NCI-H82 treated with DMSO at 0.1 percent for 48 hours (cell line): ENCODE measurements at regions not wholly inside any gene's neighbourhood (a gene's known extent, or its start where the extent isn't known, plus 50 kb on each side); places are given as distances from the start of the nearest gene placed in this dataset.

Source experiments
- DNase-seq: peaks from one replicate; lab custom pipeline; 2025; ENCODE audit not compliant: unreplicated experiment; lab: John Stamatoyannopoulos, UW

DNA sequence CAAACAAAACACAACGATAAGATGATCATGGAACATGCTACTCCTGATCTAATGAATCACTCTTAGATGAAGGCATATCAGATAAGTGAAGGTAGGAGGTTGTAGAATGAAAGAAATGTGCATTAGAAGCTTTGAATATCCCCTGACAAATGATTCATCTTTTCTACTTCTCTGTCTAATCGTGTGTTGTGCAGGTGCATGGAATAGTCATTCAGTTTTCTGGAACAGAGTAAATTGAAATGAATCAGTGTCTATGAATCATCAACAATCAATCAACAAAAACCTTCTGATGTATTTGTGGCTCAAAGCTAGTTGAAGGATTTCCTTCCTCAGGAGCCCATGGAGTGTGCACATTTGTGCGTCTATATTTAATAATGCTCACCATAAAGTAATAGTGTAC is 1290.4 kb upstream of the PCDH20 start:
- DNase-seq = no peak

DNA sequence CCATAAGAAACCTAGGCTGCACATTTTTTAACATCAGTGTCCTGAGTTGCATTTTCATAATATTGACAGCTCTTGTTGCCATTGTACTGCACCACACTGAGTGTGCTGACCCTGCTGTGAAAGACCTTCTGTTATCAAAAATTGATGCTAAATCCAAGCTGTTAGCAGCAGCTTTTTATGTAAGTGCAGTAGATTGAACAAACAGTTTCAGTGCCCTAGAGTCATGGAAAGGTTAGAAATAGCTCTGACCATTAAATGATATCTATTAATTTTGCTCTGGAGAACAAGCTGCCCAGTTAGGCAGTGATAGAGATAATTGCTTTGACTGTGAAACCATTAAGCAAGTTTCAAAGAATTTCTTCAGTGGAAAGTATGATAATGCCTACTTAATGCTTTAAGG is 1289.2 kb upstream of the PCDH20 start:
- DNase-seq = no peak

DNA sequence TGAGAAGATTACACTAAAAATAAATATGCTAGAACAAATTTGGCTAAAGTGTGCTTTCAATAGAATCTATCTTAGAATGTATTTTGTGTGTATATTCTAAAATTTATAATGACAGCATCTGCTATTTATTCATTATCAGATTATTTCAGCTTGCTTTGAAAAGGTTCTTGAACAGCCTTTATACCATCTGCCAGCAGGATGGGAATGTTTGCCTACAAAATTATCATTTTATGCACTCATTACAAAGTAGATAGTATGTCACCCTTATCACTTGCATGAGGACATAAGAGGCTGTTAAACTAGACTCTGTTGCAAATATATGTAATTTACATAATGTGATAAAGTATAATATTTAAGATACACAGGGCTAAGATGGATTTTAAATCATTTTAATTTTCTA is 1286.9 kb upstream of the PCDH20 start:
- DNase-seq = no peak

DNA sequence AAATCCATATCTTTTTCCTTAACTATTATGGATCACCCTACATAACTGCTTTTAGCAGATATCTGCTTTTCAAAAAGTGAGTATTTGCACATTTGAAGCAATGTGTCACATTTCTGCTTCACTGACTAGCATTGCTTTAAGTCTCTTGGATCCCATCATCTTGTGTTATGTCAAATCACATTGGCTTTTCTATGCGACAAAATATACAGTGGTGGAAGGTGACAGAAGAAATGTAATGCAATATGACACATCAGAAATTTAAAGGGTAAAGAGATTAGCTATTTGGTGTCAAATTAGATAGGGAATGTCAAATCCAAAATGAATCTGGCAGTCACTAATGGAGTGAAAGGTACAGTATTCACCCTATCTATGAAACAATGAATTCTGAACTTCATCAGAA is 1282.1 kb upstream of the PCDH20 start:
- no peak for DNase-seq

DNA sequence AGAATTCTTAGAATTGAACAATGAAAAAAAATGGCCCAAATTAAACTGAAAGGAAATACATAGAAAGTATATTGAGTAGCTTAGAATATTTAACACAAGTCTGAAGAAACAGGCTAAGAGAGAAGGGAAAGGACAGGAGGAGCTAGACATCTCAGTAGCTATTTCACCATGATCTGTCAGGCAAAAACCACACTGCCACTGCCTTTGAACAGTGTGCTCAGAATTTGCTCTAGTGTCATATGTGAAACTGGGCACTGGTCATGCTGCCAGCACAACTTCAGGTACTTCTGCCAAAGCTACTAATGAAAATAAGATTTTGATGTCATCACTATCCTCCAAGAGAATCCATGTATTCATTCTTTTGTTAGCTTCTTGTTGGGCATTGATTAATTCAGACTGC is 1280.8 kb upstream of the PCDH20 start:
- DNase-seq = no peak

DNA sequence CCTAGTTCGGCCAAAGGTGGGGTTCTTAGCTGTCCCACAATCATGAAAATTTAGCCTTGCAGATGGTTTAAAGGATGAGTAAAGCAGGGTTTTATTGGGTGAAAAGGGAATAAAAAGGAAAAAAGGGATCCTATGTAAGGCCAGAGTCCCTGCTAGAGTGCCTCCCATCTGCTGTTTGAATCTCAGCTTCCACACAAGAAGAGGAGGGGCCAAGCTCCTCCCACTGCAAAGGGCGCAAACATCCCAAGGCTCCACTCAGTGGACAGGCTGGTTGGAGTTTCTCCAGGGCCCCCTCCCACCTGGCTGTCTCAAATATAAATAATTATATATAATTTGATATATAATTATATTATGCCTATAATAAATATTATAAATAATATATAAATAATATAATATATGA is 1272.1 kb upstream of the PCDH20 start:
- no peak for DNase-seq

DNA sequence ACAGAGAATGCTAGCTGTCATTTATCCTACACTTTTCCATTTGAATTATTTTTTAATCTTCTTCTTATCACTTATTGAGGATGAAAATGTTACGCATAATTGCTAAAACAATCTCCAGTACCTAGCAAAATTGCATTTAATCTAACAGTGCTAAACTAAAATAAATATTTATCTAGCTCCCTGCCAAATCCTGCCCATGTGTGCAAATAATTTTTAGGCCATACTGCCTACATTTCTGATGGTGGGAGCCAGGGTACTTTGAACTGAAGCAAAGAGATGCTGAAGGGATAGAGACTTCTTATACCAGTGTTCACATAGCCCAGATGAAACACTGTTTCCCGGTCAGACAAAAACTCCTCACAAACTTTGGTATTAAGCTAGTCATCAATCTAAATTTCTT is 1268.7 kb upstream of the PCDH20 start:
- no peak for DNase-seq

DNA sequence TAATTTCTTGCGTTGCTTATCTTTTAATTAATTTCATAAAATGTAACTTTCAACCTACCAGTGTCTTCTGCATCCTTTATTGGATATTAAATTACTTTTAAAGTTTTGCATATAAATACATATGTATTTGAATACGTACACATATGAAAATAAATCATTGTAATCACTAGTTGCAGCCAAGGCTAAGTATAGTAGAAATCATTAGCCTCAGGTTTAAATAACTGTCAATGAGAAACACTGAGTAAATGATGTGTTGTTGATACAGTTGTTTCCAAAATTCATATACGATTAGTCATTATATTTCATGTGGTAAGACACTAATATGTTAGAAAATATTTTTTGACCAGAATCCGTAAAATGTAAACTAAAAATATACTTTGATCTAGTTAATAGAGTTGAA is 1267.1 kb upstream of the PCDH20 start:
- DNase-seq = no peak

DNA sequence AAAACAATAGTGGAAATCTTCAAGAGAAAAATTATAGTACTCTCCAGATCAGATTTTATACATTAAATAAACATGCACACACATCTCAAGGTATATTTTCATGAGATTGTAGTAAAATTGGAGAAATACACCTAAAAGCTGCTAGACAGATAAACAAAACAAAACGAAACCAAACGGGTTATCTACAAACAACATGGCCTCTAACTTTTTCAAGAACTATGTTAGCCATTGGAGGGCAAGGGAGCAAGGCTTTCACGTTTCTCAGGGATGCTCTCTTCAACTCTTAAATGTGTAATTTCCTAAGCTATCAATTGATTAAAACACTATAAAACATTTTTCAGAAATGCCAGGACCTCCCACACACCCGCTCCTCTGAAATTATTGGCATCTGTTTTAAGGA is 1262.4 kb upstream of the PCDH20 start:
- no peak for DNase-seq

DNA sequence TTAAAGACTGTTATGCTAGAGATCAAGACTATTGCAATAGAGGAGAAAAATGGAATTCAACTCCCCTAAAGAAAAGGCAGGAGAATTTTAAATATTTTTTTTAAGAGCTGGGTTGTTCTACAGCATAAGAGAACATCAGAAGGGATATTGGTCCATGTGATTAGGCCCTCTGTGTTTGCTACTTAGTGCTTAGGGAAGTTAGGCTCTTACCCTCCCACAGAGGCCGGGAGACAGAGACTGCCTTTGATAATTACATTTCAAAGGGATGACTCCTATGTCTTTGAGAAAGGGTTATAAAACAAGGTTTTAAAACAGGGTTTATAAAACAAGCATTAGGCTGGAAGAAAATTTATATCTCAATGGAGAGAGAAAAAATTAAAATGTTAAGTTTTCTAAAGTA is 1248.1 kb upstream of the PCDH20 start:
- peak; percentile 9 for DNase-seq

DNA sequence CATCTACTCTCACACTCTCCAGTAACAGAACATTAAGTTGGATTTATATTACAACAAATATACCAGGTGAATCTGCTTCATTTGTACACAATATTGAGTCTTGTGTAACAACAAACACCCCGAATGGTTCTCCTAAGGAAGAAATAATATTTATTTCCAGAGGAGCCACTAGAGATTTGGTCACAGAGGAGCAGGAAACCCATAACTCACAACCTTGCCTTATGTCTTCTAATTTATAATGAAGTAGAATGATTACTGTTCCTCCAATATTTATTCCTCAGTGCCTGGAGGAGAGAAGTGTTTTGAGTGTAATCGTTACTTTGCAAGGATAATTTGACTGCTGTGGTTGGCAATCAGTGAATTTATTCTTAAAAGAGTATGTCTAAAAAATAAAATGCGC is 1243.7 kb upstream of the PCDH20 start:
- DNase-seq = no peak

DNA sequence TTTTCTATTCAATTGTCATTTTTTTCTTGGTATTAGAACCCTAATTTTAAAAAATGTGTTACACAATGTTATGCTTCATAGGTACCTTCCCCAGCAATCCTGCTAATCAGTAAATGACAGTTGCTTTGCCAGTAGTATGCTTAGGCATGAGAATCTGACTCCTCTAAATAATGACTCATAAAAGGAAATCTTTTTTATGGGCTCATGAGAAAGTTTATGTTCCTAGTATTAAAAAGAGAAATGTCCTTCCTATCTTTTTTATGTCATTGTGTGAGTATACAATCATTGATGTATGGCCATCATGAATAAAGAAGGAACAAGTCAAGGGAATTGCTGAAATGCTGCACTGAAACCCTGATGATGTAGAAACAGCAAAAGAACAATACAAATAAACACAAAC is 1237.7 kb upstream of the PCDH20 start:
- no peak for DNase-seq

DNA sequence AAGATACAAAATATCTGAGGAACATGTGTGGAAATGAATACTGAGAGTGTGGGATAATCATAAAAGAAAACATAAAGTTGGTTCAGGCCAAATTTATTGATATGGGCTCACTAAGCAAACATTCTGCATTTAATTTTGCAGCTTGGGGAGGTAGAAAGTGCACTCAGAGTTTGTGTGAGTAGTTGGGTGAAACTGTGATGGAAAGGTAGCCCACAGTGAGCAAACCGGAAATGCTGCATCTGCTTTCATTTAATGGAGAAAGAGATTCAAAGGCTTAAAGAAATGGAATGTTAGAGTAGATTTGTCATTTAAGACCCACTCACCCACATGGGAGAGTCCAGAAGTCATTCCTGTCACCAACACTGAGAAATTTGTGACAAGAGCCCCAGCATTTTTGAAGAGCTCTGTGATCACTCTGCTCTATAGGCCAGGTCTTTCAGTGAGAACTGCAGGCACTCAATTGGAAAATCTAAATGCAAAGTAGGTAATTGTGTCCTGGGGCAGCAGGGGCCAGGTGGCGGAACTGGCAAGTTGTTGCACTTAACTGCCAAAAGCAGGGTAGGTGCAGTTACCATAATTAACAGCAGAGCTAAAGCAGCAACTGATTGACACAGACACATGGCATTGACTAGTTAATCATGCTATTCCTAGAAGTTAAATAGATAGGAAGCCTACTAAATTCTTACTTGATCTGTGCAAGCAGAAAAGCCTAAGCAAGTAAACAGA is 1228.3 kb upstream of the PCDH20 start:
- DNase-seq = no peak

DNA sequence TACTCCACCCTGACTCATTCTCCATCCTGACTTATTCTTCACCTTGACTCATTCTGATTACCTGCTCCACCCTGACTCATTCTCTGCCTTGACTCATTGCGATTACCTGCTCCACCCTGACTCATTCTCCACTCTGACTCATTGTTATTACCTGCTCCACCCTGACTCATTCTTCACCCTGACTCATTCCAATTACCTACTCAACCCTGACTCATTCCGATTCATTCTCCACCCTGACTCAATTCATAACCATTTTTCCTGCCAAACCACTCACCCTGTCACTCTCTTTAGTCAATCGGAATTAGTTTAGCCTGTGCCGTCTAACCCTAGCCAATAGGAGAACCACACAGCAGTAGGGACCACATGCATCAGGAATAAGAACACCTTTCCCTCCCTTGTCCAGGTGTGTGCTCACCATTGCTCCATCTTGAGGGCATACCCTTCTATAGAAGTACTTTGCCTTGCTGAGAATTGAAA is 1227.4 kb upstream of the PCDH20 start:
- no peak for DNase-seq

DNA sequence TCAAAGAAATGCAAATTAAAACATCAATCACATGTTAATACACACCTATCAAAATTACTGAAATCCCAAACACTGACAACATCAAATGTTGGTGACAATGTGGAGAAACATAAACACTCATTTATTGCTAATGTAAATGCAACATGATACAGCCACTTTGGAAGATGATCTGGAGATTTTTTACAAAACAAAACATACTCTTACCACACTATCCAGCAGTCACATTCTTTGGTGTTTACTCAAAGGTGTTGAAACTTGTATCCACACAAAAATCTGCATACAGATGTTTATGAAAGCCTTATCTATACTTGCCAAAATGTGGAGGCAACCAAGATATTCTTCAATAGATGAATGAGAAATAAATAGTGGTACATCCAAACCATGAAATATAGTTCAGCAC is 1219.5 kb upstream of the PCDH20 start:
- no peak for DNase-seq

DNA sequence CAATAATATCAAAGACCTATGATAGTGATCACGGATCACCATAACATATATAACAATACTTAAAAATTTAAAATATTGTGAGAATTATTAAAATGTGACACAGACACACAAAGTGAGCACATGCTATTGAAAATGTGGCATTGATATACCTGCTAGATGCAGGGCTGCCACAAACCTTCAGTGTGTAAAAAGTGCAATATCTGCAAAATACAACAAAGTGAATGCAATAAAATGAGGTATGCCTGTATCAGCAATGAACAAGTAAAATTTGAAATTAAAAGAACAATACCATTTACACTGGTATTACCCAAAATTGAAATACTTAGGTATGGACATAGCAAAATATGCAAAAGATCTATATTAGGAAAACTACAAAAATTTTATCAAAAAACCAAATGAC is 1217.8 kb upstream of the PCDH20 start:
- no peak for DNase-seq

DNA sequence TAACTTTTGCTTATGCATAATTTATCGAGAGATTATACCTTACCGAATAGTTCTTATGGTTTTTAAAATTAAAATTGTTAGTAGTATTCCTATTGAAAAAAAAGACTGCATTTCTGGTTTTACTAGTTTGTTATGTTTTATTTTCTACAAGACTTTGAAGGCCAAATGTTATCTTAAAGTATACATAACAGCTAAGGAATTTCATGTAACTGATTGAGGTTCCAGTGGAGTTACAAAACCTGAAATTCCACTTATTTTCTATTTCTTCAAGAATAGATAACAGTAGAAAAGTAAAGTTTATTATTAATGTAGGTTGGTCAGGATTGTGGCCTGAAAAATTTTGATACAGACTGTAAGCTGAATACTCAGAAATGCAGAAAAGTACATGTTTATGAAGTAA is 1216.0 kb upstream of the PCDH20 start:
- no peak for DNase-seq

DNA sequence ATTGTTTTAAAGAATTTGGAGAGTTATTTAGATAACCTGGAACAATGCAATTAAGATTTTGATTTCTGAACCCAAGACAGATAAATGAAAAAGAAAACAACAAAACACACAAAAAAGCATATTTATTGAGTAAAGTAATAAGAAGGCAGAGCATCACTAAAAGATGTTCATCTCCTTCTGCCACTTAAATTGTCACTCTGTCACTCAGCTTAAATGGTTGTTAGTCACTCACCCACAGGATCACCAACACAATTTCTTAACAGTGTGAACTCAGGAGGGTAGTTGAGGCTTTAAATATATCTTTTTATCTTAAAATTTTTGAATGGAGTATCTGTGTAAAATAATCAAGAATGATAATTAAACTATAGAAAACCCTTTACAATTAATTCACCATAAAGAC is 1215.5 kb upstream of the PCDH20 start:
- no peak for DNase-seq

DNA sequence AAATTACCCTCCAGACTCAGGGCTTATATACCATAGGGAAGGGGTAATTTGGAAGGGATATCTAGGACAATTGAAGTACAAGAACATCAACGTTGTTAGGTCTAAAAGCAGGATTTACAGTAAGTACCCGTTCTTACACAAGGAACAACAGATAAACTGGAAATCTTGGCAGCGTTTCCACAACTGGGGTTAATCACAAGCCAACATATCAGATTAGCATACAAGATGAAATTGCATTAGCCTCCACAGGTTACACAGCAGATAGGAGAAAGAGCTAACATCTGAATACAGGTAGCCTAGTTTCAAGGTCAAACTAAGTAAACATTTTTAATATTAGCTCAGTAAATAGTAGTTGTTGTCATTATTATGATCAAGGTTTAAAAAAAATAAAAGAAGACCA is 1214.0 kb upstream of the PCDH20 start:
- DNase-seq = peak; percentile 36

DNA sequence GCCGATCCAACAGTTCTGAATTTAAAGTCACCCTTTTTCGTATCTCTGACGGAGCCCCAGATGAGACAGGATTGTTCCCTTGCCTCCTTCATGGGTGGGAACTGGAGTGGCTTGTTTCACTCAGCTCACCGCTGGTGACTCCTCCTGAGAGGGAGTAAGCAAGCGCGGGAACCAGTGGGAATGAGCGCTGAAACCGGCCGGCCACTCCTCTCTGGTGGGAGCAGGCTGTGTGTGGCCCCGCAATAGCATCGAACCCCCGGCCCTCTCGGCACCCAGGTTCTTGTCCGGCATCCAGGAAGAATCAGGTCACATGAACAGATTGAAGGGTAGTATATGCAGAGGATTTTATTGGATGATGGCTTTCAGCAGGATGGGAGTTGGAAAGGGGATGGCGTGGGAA is 1211.6 kb upstream of the PCDH20 start:
- no peak for DNase-seq

DNA sequence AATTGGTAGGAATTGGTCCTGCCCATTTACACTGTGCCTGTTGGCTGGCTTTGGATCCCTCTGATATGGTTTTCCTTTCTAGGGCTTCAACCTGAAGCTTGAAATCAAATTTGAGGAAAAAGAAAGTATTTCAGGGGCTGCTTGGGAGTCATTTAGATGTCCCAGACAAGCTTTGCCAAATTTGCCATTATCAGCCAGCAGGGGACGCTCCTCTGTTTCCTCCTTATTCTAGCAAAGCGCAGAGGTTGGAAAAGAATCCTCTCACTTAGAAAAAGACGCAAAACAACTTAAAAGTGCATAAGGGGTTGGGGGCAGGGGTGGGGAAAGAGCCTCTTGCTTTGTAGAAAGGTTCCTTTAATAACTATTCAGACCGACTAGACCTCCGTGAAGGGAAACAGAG is 1211.1 kb upstream of the PCDH20 start:
- no peak for DNase-seq

DNA sequence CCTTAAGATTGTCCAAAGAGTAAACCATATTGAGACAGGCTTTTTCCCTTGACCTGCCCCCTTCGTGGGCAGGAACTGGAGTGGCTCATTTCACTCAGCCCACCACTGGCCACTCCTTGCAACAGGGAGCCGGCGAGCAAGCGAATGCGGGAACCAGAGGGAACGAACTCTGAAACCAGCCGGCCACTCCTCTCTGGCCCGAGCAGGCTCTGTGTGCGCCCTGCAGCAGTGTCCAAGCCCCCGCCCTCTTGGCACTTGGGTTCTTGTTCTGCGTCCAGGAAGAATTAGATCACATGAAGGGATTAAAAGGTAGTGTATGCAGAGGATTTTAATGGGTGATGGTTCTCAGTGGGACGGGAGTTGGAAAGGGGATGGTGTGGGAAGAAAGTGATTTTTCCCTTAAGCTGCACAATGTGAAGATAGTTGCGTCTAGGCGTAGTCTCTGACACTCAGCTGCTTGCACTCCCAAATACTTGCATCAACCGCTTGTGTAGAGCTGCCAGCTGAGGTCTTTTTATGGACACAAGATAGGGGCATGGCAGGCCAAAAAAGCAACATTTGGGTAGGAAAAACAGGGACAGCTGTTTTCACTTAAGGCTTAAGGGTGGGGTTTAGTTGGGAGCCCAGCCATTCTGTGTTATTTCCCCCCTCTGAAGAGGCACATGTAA is 1209.7 kb upstream of the PCDH20 start:
- DNase-seq = no peak

DNA sequence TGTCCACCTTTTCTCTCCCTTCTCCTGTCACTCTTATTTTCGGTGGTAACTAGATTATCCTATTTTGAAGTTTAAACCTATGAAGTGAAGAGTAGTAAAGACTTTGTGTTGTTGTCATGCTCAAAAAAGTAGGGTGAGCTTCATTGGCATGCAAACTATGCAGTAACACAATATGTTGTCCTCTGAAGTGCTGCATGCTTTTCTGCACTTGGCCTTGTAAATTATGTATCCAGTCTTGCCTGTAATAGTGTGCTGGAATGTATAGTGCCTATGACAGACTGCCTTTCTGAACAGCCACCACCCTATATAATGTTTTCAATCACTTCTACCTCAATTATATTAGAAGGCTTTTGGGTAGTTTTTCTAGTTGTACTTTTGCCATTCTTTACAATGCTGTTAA is 1198.2 kb upstream of the PCDH20 start:
- DNase-seq = no peak
